HPDE6-E6E7 (cell line): ENCODE measurements at regions not wholly inside any gene's neighbourhood (a gene's known extent, or its start where the extent isn't known, plus 50 kb on each side); places are given as distances from the start of the nearest gene placed in this dataset.

Experiments used
- DNase-seq: peaks from one replicate; pipeline ENCODE4 v3.0.0; 2011; ENCODE audit warnings: missing footprints; ENCODE audit errors: extremely low spot score

GRCh38 chr3:157718800-157719199 is 215.6 kb upstream of the VEPH1 start:
- DNase-seq, result no peak

GRCh38 chr3:157713101-157713500 is 209.9 kb upstream of the VEPH1 start:
- no peak for DNase-seq

GRCh38 chr3:157705258-157705657 is 202.0 kb upstream of the VEPH1 start:
- DNase-seq, result no peak

GRCh38 chr3:157700405-157700804 is 197.2 kb upstream of the VEPH1 start:
- no peak for DNase-seq

DNA sequence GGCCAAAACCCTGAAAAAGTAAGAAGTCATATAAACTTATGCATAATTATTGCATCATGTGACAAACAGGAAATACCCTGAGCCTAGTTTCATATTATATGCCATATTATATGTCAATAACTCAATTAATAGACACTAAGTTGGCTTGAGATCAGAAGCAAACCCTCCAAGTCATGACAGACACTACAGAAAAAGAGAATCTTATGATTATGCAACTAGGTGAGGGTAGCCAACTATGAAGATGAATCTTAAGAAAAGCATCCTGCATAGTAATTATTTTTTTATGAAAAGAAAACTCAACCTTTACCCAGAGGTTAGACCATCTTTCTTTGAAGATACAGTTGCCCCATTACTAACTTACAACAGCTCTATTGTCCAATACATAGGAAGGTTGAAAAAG is 192.4 kb upstream of the VEPH1 start:
- no peak for DNase-seq

DNA sequence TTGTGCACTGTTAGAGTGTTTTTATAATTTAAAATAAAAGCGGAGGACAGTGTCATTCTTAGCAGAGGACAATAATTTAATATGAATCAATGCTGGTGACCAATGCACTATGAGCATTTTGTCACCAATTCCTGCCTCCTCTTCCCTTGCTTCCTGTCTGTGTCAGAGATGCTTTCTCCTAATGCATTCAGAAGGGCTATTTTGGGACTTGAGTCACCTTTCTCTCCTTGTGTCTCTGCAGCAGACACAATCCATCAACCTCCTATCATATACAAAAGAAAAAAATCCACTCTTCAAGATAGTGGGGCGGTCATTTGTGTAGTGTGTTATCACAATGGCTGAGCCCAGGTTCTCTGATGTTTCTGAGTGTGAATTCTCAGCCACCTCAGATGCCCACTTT is 191.9 kb upstream of the VEPH1 start:
- no peak for DNase-seq

- no peak for DNase-seq
These were observed 190.5 kb upstream of the VEPH1 start for GRCh38 chr3:157693762-157694161.

DNA sequence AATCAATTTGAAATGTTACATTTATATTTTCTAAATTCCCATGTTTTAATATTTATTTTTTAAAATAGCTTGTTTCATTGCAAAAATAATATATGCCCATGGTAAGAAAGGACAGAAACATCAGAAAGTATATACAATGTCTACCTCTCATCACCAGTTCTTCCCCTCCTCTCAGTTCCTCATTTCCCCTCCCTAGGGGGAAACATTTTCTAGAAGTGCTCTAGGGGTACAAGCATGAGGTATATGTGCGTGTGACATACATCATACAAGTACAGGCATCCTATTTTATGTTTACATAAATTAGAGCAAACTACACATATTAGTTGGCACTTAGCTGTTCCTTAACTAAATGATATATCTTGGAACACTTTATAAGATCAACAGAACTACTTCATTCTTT is 189.3 kb upstream of the VEPH1 start:
- DNase-seq, result no peak

- no peak for DNase-seq
These were observed 180.5 kb upstream of the VEPH1 start for GRCh38 chr3:157683668-157684067.

DNA sequence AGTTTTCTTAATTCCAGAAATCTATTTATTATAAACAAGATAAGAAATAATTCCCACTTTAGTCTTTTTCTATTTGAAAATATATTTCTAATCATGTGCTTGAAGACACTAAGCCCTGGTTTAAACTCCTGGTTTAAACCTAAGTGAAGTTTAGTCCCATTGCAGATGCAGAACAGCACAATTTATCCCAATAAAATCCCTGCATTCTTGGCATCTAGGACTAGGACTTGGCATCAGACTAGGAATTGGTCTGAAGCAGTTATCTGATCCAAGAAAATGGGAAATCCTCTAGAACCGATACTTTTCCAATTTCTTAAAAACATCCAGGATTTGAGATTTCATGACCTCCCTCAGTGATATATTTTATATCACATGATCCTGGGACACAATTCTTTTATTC is 168.8 kb upstream of the VEPH1 start:
- no peak for DNase-seq

DNA sequence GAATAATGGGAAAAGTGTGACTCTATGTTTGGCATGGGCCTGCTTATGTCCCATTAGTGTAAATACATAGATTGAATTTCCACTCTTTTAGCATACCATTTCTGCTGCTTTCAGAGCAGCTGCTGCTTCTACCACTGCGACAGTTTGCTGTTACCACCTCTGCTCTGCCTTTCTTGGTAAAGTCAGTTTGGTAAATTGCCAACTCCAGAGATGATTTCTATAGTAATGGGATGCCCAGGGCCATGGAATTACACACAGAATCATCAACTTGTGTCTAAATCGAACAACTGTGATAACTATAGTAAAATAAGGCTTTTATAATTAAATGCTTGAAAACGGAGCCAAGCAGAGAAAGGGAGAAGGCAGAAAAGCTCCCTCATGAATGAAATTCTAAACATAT is 168.4 kb upstream of the VEPH1 start:
- DNase-seq, result no peak

- DNase-seq, result no peak
These were observed 166.2 kb upstream of the VEPH1 start for GRCh38 chr3:157669416-157669815.

DNA sequence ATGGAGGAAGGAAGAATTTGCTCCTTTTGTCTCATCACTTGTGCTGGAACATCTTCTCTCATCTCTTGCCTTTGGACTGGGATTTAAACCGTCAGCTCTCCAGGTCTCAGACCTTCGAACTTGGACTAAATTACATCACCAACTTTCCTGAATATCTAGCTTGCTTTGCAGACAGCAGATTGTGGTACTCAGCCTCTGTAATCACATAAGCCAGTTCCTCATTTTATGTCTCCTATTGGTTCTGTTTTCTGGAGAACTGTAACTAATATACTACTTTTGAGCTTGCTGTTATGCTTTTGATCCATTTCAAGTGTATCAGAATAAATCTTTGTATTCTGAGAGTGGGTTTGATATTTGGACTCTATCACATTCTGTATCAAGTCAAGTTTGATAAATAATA is 164.3 kb upstream of the VEPH1 start:
- no peak for DNase-seq

- no peak for DNase-seq
These were observed 159.0 kb upstream of the VEPH1 start for GRCh38 chr3:157662171-157662570.

- no peak for DNase-seq
These were observed 157.6 kb upstream of the VEPH1 start for GRCh38 chr3:157660847-157661246.

DNA sequence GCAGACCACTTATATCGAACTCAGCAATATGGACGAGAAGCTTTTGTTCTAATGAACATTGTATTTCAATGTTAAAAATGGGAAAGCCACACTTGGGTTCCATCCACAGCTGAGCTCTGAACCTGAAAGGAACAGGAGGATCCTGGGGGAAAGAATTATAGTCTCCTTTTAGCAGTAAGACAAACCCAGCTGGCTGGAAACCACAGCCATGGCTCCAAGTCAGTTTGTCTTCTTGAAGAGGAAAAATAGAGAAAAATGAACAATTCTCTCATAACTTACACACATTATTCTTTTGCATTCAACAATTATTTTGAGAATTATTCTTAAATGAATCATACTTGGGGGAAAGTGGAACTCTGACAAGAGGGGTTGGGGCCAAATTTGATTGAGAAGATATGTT is 149.2 kb upstream of the VEPH1 start:
- no peak for DNase-seq

- DNase-seq, result no peak
These were observed 147.5 kb upstream of the VEPH1 start for GRCh38 chr3:157650699-157651098.

DNA sequence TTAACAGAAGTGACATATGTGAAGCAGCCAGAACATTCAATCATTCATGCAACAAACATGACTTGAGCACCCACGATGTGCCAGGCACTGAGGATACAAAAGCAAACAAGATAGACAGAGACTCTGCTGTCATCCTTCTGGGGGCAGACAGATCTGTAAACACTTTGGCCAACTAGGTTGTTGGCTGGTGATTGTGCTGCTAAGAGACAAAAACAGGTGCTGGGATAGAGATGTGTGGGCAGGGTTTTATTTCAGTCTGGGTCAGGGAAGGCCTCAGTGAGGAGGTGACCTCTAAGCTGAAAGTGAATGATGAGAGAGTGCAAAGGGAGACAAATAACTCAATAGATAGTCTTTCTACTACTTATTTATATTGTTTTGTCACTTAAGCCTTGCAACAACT is 147.0 kb upstream of the VEPH1 start:
- DNase-seq, result no peak

GRCh38 chr3:157649511-157649910 is 146.3 kb upstream of the VEPH1 start:
- DNase-seq, result no peak

DNA sequence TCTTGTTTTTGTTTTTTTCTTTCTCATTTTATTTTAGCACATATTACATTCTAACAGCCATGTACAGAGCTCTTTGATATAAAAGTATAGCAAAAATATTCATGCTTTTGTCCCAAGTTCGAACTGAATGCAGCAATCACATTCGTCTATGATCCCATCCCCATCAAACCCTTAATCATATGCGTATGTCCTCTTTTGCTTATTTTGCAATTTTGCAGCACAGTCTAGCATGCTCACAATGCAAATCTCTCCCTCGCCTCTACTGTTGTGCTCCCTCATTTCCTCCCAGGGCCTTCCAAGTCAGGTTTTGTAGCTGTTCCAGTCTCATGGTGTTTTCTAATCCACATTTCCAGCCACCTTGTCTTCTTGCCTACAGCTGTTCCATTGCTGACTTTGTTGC is 144.6 kb upstream of the VEPH1 start:
- no peak for DNase-seq

GRCh38 chr3:157639756-157640426 is 136.7 kb upstream of the VEPH1 start:
- DNase-seq, result no peak

GRCh38 chr3:157637866-157638265 is 134.7 kb upstream of the VEPH1 start:
- DNase-seq, result no peak

DNA sequence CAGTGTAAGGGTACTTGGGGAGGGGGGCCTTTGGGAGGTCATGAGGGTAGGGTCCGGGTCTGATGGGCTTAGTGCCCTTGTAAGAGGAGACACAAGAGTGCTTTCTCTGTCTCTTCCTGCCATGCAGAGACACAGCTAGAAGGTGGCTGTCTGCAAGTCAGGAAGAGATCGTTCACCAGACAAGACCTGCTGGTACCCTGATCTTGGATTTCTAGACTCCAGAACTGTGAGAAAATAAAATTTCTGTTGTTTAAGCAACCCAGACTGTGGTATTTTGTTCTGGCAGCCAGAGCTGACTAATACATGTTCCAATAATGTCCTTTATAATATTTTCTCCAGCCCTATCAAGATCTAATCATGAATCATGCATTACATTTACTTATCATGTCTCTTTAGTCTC is 130.0 kb upstream of the VEPH1 start:
- DNase-seq, result no peak

- no peak for DNase-seq
These were observed 128.9 kb upstream of the VEPH1 start for GRCh38 chr3:157632075-157632474.
